ENCODE measurements at regions not wholly inside any gene's neighbourhood (a gene's known extent, or its start where the extent isn't known, plus 50 kb on each side); places are given as distances from the start of the nearest gene placed in this dataset.

DNA sequence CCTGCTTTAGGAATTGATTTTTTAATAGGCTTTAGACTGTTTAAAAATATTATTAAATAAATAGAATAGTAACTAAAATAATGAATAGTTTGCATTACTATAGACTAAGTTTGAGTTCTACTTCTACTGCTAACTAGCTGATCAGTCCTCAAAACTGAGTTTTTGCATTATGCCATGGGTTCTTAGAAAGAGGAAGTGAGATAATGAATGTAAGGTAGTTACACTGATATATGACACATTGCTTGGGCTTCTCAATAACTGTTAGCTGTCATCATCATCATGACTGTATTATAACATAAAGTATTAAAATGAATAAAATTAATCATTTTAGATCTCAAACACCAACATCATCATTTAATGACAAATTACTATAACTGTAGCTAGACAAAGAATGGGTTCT is 949.7 kb downstream of the TRHDE start:
- no peak for TF ChIP-seq EZH2 (IDR thresholded peaks at IDR 0.05; ENCODE audit: borderline replicate concordance)
- TF ChIP-seq, protein P1, sequence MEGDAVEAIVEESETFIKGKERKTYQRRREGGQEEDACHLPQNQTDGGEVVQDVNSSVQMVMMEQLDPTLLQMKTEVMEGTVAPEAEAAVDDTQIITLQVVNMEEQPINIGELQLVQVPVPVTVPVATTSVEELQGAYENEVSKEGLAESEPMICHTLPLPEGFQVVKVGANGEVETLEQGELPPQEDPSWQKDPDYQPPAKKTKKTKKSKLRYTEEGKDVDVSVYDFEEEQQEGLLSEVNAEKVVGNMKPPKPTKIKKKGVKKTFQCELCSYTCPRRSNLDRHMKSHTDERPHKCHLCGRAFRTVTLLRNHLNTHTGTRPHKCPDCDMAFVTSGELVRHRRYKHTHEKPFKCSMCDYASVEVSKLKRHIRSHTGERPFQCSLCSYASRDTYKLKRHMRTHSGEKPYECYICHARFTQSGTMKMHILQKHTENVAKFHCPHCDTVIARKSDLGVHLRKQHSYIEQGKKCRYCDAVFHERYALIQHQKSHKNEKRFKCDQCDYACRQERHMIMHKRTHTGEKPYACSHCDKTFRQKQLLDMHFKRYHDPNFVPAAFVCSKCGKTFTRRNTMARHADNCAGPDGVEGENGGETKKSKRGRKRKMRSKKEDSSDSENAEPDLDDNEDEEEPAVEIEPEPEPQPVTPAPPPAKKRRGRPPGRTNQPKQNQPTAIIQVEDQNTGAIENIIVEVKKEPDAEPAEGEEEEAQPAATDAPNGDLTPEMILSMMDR (IDR thresholded peaks at IDR 0.05; ENCODE audit: poor library complexity), result no peak

Data from hepatocyte (in vitro differentiated cells).